Muscle of leg (tissue), 3 donors: ENCODE measurements at regions not wholly inside any gene's neighbourhood (a gene's known extent, or its start where the extent isn't known, plus 50 kb on each side); places are given as distances from the start of the nearest gene placed in this dataset.
"Not testable (repeated sequence)": the region's sequence is repeated elsewhere in the genome, so short reads cannot be mapped to it uniquely, and the experiment has no call there.

ENCODE experiments used
- DNase-seq: peaks from one replicate; pipeline ENCODE4 v3.0.0; 2013
- H3K27ac ChIP-seq: one replicate; pipeline ENCODE4 v1.5.1; 2013; ENCODE audit warnings: mild to moderate bottlenecking, low read length, control low read depth
- H3K27me3 ChIP-seq: one replicate; pipeline ENCODE4 v1.6.1; 2013; ENCODE audit warnings: low read length; ENCODE audit not compliant: control insufficient read depth, insufficient read depth
- H3K36me3 ChIP-seq: one replicate; pipeline ENCODE4 v1.6.1; 2013; ENCODE audit warnings: low read length; ENCODE audit not compliant: control insufficient read depth, insufficient read depth
- H3K4me1 ChIP-seq: one replicate; pipeline ENCODE4 v1.6.1; 2013; ENCODE audit warnings: low read length; ENCODE audit not compliant: control insufficient read depth, insufficient read depth
- H3K4me3 ChIP-seq: one replicate; pipeline ENCODE4 v1.5.1; 2013; ENCODE audit warnings: low read length, control low read depth
- H3K9me3 ChIP-seq: replicated peaks from 2 replicates; pipeline ENCODE4 v1.6.1; 2013; ENCODE audit warnings: low read depth, low read length; ENCODE audit not compliant: control insufficient read depth
- whole genome bisulfite sequencing: methylation state at CpG from one replicate; pipeline ENCODE4 v1.1.5; 2013; ENCODE audit warnings: missing lambda C conversion rate; ENCODE audit not compliant: insufficient coverage; 5-methylcytosine and 5-hydroxymethylcytosine counted together

- Histone ChIP-seq H3K9me3 (peaks cover 4% of the 10 kb centered on the region), H3K27ac (no peak overlapping the region), H3K4me1 (no peaks in the 10 kb centered on the region), H3K36me3 (no peaks in the 10 kb centered on the region), H3K27me3 (no peaks in the 10 kb centered on the region), H3K4me3 (no peak overlapping the region)
- 14% methylated on average over 4 of the region's 4 CpGs for WGBS
- peak; percentile 71 for DNase-seq
Observed at GRCh38 chr17:6269478-6269877, 165.4 kb downstream of the AIPL1 start.

GRCh38 chr17:6261466-6261865, 173.5 kb downstream of the AIPL1 start:
- WGBS: 26% methylated on average over 4 of the region's 6 CpGs

GRCh38 chr17:6259899-6260298, 175.0 kb downstream of the AIPL1 start:
- Histone ChIP-seq H3K4me3 (no peak overlapping the region), H3K27ac (no peak overlapping the region), H3K9me3 (no peaks in the 10 kb centered on the region), H3K27me3 (peaks cover 3% of the 10 kb centered on the region), H3K4me1 (peaks cover 3% of the 10 kb centered on the region), H3K36me3 (no peaks in the 10 kb centered on the region)
- 67% methylated on average over 4 of the region's 11 CpGs for WGBS
- DNase-seq: no peak

More at GRCh38 chr17:6261466-6261865, 173.5 kb downstream of the AIPL1 start:
- H3K36me3 ChIP-seq: no peaks in the 10 kb centered on the region
- no peak overlapping the region for H3K4me3 ChIP-seq
- H3K27ac ChIP-seq: no peak overlapping the region
- peaks cover 4% of the 10 kb centered on the region for H3K9me3 ChIP-seq
- peaks cover 3% of the 10 kb centered on the region for H3K27me3 ChIP-seq
- DNase-seq: no peak
- peaks cover 3% of the 10 kb centered on the region for H3K4me1 ChIP-seq

- no peaks in the 10 kb centered on the region for H3K36me3 ChIP-seq
- WGBS: 17% methylated on average over 9 of the region's 11 CpGs
- H3K4me1 ChIP-seq: peaks cover 3% of the 10 kb centered on the region
- peaks cover 3% of the 10 kb centered on the region for H3K27me3 ChIP-seq
- H3K27ac ChIP-seq: peak overlapping the region; percentile 82
- peak; percentile 24 for DNase-seq
- H3K4me3 ChIP-seq: no peak overlapping the region
- no peaks in the 10 kb centered on the region for H3K9me3 ChIP-seq
Observed at GRCh38 chr17:6257336-6257735, 177.6 kb downstream of the AIPL1 start.

- no peak overlapping the region for H3K4me3 ChIP-seq
- no peaks in the 10 kb centered on the region for H3K9me3 ChIP-seq
- no peak for DNase-seq
- peaks cover 3% of the 10 kb centered on the region for H3K4me1 ChIP-seq
- no peaks in the 10 kb centered on the region for H3K36me3 ChIP-seq
- H3K27me3 ChIP-seq: peaks cover 5% of the 10 kb centered on the region
- H3K27ac ChIP-seq: no peak overlapping the region
Observed at GRCh38 chr17:6255322-6255721, 179.6 kb downstream of the AIPL1 start.

- 68% methylated on average over 5 of the region's 5 CpGs for WGBS
- DNase-seq: no peak
- H3K4me1 ChIP-seq: peaks cover 3% of the 10 kb centered on the region
Observed at GRCh38 chr17:6254036-6254435, 180.9 kb downstream of the AIPL1 start.

GRCh38 chr17:6251640-6252039, 181.5 kb downstream of the WSCD1 start:
- WGBS: 90% methylated on average over 2 of the region's 5 CpGs
- not testable (repeated sequence) for H3K4me3 ChIP-seq, DNase-seq, H3K27ac ChIP-seq, H3K27me3 ChIP-seq, H3K4me1 ChIP-seq, H3K36me3 ChIP-seq, H3K9me3 ChIP-seq

More at GRCh38 chr17:6254036-6254435, 180.9 kb downstream of the AIPL1 start:
- Histone ChIP-seq H3K27me3 (peaks cover 5% of the 10 kb centered on the region), H3K4me3 (no peak overlapping the region), H3K27ac (no peak overlapping the region), H3K36me3 (no peaks in the 10 kb centered on the region), H3K9me3 (no peaks in the 10 kb centered on the region)

- no CpG with 5 or more reads among the region's 5 CpGs for WGBS
- Histone ChIP-seq H3K36me3 (no peaks in the 10 kb centered on the region), H3K4me1 (no peaks in the 10 kb centered on the region), H3K4me3 (no peak overlapping the region), H3K9me3 (no peaks in the 10 kb centered on the region), H3K27me3 (peaks cover 2% of the 10 kb centered on the region), H3K27ac (no peak overlapping the region)
- DNase-seq: peak; percentile 17
Observed at GRCh38 chr17:6249732-6250131, 179.6 kb downstream of the WSCD1 start.

GRCh38 chr17:6248061-6248460, 177.9 kb downstream of the WSCD1 start:
- Histone ChIP-seq H3K4me1 (no peaks in the 10 kb centered on the region), H3K27me3 (peaks cover 5% of the 10 kb centered on the region), H3K36me3 (no peaks in the 10 kb centered on the region), H3K4me3 (no peak overlapping the region), H3K27ac (no peak overlapping the region), H3K9me3 (no peaks in the 10 kb centered on the region)
- 100% methylated on average over 1 of the region's 4 CpGs for WGBS
- DNase-seq: no peak

GRCh38 chr17:6245301-6246177, 175.4 kb downstream of the WSCD1 start:
- H3K36me3 ChIP-seq: no peaks in the 10 kb centered on the region
- DNase-seq: no peak
- H3K4me3 ChIP-seq: no peak overlapping the region
- H3K27me3 ChIP-seq: peaks cover 7% of the 10 kb centered on the region
- no peak overlapping the region for H3K27ac ChIP-seq
- peaks cover 8% of the 10 kb centered on the region for H3K4me1 ChIP-seq
- H3K9me3 ChIP-seq: no peaks in the 10 kb centered on the region
- WGBS: 57% methylated on average over 2 of the region's 8 CpGs
